ENCODE measurements at regions not wholly inside any gene's neighbourhood (a gene's known extent, or its start where the extent isn't known, plus 50 kb on each side); places are given as distances from the start of the nearest gene placed in this dataset.

DNA sequence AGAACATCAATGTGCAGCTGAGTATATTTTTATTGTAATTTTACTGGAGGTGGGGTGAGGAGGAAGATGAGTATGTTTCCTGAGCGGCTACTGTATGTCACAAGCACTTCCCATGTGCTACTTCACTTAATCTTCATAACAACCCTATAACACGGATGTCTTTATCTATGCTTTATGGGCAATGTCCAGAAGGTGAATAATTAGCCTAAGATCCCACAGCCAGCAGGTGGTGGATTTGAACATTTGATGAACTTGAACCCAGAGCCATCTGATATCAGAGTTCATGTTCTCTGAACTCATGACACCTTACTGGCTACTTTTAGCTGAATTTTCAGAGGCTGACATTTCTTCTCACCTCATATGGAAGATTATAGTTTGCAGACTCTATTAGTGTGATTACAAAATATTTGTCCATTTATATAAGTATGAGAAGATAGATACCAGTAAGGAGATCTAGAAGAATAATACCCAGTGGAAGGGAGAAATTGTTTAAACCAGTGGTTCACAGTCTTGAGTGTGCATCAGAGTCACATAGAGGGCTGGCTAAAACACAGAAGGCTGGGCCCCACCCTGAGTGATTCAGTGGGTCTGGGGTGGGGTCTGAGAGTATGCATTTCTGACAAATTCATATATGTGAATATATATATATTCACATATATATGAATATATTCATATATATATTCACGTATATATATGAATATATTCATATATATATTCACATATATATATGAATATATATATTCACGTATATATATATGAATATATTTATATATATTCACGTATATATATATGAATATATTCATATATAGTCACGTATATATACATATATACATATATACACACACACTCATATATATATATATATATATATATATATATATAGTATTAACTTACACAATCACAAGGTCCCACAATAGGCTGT lies 164.4 kb upstream of the NR3C1 start:
- Mint-ChIP-seq H3K4me1 (ENCODE audit: low read depth) (peaks cover 12% of the 10 kb centered on the region), H3K36me3 (ENCODE audit: low read depth) (no peaks in the 10 kb centered on the region), H3K4me3 (ENCODE audit: unreplicated experiment) (no peak overlapping the region), H3K27me3 (ENCODE audit: low read depth) (no peaks in the 10 kb centered on the region), H3K9me3 (ENCODE audit: low read depth) (no peaks in the 10 kb centered on the region), H3K27ac (ENCODE audit: unreplicated experiment) (no peak overlapping the region)
- TF ChIP-seq, protein P1, sequence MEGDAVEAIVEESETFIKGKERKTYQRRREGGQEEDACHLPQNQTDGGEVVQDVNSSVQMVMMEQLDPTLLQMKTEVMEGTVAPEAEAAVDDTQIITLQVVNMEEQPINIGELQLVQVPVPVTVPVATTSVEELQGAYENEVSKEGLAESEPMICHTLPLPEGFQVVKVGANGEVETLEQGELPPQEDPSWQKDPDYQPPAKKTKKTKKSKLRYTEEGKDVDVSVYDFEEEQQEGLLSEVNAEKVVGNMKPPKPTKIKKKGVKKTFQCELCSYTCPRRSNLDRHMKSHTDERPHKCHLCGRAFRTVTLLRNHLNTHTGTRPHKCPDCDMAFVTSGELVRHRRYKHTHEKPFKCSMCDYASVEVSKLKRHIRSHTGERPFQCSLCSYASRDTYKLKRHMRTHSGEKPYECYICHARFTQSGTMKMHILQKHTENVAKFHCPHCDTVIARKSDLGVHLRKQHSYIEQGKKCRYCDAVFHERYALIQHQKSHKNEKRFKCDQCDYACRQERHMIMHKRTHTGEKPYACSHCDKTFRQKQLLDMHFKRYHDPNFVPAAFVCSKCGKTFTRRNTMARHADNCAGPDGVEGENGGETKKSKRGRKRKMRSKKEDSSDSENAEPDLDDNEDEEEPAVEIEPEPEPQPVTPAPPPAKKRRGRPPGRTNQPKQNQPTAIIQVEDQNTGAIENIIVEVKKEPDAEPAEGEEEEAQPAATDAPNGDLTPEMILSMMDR (IDR thresholded peaks at IDR 0.05): no peak
- DNase-seq (ENCODE audit: low spot score): no peak

DNA sequence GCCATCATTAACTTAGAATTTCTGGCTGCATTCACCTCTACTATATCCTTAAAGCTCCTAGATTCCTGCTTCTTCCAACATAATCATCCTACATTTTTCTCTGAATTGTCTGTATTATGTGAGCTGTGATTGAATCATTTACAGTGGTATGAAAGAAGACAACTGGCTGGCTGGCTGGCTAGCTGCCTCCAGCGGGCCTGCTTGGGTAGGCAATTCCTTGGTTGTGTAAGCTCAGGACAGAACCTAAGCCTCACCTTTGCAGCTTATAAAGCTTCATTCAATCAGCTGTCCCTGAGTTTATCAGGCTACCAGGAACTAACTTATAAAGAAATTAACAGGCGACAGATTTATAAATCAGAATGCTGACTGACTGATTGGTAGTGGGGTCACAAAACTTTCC lies 162.7 kb upstream of the NR3C1 start:
- Mint-ChIP-seq H3K4me1 (ENCODE audit: low read depth) (peaks cover 18% of the 10 kb centered on the region), H3K9me3 (ENCODE audit: low read depth) (no peaks in the 10 kb centered on the region), H3K4me3 (ENCODE audit: unreplicated experiment) (no peak overlapping the region), H3K27ac (ENCODE audit: unreplicated experiment) (no peak overlapping the region), H3K36me3 (ENCODE audit: low read depth) (no peaks in the 10 kb centered on the region), H3K27me3 (ENCODE audit: low read depth) (no peaks in the 10 kb centered on the region)
- TF ChIP-seq, protein P1 (IDR thresholded peaks at IDR 0.05): no peak
- DNase-seq (ENCODE audit: low spot score): no peak

- TF ChIP-seq, protein P1 (IDR thresholded peaks at IDR 0.05): no peak
- no peak for DNase-seq (ENCODE audit: low spot score)
- Mint-ChIP-seq H3K9me3 (ENCODE audit: low read depth) (no peaks in the 10 kb centered on the region), H3K4me1 (ENCODE audit: low read depth) (peaks cover 18% of the 10 kb centered on the region), H3K36me3 (ENCODE audit: low read depth) (no peaks in the 10 kb centered on the region), H3K27me3 (ENCODE audit: low read depth) (no peaks in the 10 kb centered on the region), H3K27ac (ENCODE audit: unreplicated experiment) (no peak overlapping the region), H3K4me3 (ENCODE audit: unreplicated experiment) (no peak overlapping the region)
These were observed 160.9 kb upstream of the NR3C1 start for GRCh38 chr5:143564417-143564816.

DNA sequence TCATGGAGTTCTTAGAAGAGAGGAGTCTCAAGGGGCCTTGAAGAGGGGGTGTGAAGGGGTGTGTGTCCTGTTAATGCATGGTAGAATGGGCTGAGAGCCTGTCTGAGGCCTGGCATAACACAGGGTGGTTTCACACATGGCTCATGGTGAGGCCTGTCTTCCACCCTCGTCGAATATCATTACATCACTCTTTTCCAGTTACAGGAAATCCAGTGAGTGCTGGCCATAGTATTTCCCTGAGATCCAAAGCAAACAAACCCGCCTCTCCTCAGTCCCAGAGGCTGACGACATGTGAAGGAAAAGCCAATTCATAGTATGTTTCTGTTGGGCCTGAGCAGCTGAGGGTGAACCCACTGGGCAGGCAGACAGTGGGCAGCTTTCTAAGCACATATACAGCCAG lies 159.4 kb upstream of the NR3C1 start:
- Mint-ChIP-seq H3K9me3 (ENCODE audit: low read depth) (no peaks in the 10 kb centered on the region), H3K36me3 (ENCODE audit: low read depth) (no peaks in the 10 kb centered on the region), H3K27me3 (ENCODE audit: low read depth) (no peaks in the 10 kb centered on the region), H3K4me3 (ENCODE audit: unreplicated experiment) (no peak overlapping the region), H3K4me1 (ENCODE audit: low read depth) (peaks cover 18% of the 10 kb centered on the region), H3K27ac (ENCODE audit: unreplicated experiment) (peak overlapping the region; percentile 92)
- no peak for DNase-seq (ENCODE audit: low spot score)
- TF ChIP-seq, protein P1 (IDR thresholded peaks at IDR 0.05): no peak

DNA sequence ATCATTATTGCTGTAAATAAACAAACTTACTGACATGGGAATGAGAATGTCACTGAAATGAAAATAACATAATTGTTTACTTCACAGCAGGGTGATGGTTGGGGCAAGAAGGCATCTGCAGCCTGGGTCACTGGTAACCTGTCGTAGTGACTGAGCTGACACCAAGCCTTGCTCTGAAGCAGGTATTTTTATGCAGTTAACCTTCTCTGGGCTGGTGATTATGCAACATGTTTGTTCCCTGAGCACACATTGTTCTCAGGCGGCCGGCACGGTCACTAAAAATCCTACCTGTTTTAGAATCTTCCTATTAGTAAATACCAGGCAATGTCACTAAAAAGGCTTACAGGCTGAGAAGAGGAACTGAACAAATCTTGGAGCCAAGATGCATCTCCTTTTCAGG lies 157.7 kb upstream of the NR3C1 start:
- Mint-ChIP-seq H3K4me3 (ENCODE audit: unreplicated experiment) (no peak overlapping the region), H3K4me1 (ENCODE audit: low read depth) (peaks cover 26% of the 10 kb centered on the region), H3K36me3 (ENCODE audit: low read depth) (no peaks in the 10 kb centered on the region), H3K9me3 (ENCODE audit: low read depth) (no peaks in the 10 kb centered on the region), H3K27ac (ENCODE audit: unreplicated experiment) (no peak overlapping the region), H3K27me3 (ENCODE audit: low read depth) (no peaks in the 10 kb centered on the region)
- DNase-seq (ENCODE audit: low spot score): no peak
- TF ChIP-seq, protein P1 (IDR thresholded peaks at IDR 0.05): no peak

Measured in chondrocyte (in vitro differentiated cells).